Gastrocnemius medialis (tissue), 4 donors: ENCODE measurements at regions not wholly inside any gene's neighbourhood (a gene's known extent, or its start where the extent isn't known, plus 50 kb on each side); places are given as distances from the start of the nearest gene placed in this dataset.

Experiments
- ATAC-seq, 2 donors: fragments of 150-250 bp; one replicate each; pipeline ENCODE4 v1.9.1; 2016
- DNase-seq, 2 donors: peaks; one replicate each; pipeline ENCODE4 v3.0.0-alpha.2; 2019
- H3K27ac ChIP-seq, 4 donors: fragments of 200-600 bp; sonication (generic); 1 replicate in 1 of 4; 2 replicates in 3 of 4; pipeline ENCODE4 v1.5.1; 2016 to 2018; ENCODE audit warnings: mild to moderate bottlenecking in 2 of 4, moderate library complexity in 1 of 4
- H3K27me3 ChIP-seq, 3 donors: fragments of 200-600 bp; sonication (generic) in 2 of 3; 1 replicate in 1 of 3; 2 replicates in 2 of 3; pipeline versions ENCODE4 v1.5.1 to v1.6.0; 2016 to 2019; ENCODE audit warnings: mild to moderate bottlenecking in 1 of 3, moderate library complexity in 1 of 3
- H3K36me3 ChIP-seq, 2 donors: fragments of 200-600 bp; sonication (generic) in 1 of 2; one replicate each; pipeline ENCODE4 v1.5.1; 2017 to 2018
- H3K4me1 ChIP-seq, 2 donors: fragments of 200-600 bp; sonication (generic) in 1 of 2; one replicate each; pipeline ENCODE4 v1.5.1; 2016 to 2017; ENCODE audit warnings: mild to moderate bottlenecking in 2 of 2
- H3K4me3 ChIP-seq, 4 donors: fragments of 200-600 bp; sonication (generic) in 3 of 4; 1 replicate in 1 of 4; 2 replicates in 3 of 4; pipeline ENCODE4 v1.5.1; 2016 to 2019; ENCODE audit warnings: mild to moderate bottlenecking in 2 of 4
- H3K9me3 ChIP-seq, 3 donors: fragments of 200-600 bp; sonication (generic) in 2 of 3; 1 replicate in 1 of 3; 2 replicates in 2 of 3; pipeline ENCODE4 v1.5.1; 2016 to 2019
- POLR2A ChIP-seq, 2 donors: fragments of 450-650 bp; IDR thresholded peaks; one replicate each; pipeline ENCODE4 v1.6.1; 2017; ENCODE audit warnings: antibody characterized with exemption in 2 of 2, mild to moderate bottlenecking in 2 of 2, moderate library complexity in 2 of 2
- in situ Hi-C, 4 donors: fragments of 200-750 bp; cut with MboI; loops; one replicate each; pipeline versions ENCODE4 v1.15.0 to v1.8.0; 2017; ENCODE audit warnings: low sequenced_read_pairs in 4 of 4
- intact Hi-C: fragments of 100-400 bp; cut with DNase I; formaldehyde crosslinking; loops from one replicate; pipeline ENCODE4 v1.15.1; 2023; ENCODE audit warnings: low total_unique reads
- TF ChIP-seq, protein P1 (sequence below), 5 experiments: fragments of 450-650 bp in 3 of 5; fragments of 200-600 bp in 2 of 5; sonication (generic) in 2 of 5; IDR thresholded peaks in 4 of 5; conservative IDR thresholded peaks in 1 of 5; 1 replicate in 4 of 5; 2 replicates in 1 of 5; pipeline ENCODE4 v1.5.1; 2016 to 2019; ENCODE audit warnings: antibody characterized with exemption in 5 of 5, mild to moderate bottlenecking in 3 of 5, moderate library complexity in 3 of 5

DNA sequence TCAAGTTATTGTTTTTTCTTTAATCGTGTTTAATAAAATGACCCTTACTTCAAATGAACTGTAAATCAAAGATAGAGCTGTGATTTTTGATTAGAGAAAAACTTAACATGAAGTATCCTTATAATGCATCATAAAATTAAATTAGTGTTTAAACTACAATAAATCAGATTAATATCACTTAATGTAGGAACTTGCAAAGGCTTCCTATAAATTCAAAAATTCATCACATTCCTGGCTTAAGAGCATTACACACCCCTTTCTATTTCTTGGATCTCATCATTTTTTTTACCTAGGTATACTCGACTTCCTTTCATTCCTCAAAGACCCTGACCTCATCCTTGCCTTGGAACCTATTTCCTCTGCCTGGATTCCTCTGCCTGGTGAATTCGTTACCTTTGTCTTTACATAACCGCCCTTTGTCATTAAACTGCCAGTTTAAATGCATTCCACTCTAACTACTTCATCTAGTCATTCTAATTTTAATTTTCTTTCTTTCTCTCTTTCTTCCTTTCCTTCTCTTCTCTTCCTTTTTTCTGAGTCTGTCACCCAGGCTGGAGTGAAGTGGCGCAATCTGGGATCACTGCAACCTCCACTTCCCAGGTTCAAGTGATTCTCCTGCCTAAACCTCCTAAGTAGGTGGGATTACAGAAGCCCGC, 1244.5 kb downstream of the OTOL1 start:
- Histone ChIP-seq H3K36me3 (no peaks in the 10 kb centered on the region), H3K9me3 (no peaks in the 10 kb centered on the region), H3K4me3 (no peak overlapping the region), H3K27me3 (no peaks in the 10 kb centered on the region), H3K4me1 (no peaks in the 10 kb centered on the region), H3K27ac (no peak overlapping the region)
- in situ Hi-C loops = no loop called here
- no peak for DNase-seq
- ATAC-seq = no peak
- intact Hi-C loops = no loop called here
- TF ChIP-seq, protein P1, sequence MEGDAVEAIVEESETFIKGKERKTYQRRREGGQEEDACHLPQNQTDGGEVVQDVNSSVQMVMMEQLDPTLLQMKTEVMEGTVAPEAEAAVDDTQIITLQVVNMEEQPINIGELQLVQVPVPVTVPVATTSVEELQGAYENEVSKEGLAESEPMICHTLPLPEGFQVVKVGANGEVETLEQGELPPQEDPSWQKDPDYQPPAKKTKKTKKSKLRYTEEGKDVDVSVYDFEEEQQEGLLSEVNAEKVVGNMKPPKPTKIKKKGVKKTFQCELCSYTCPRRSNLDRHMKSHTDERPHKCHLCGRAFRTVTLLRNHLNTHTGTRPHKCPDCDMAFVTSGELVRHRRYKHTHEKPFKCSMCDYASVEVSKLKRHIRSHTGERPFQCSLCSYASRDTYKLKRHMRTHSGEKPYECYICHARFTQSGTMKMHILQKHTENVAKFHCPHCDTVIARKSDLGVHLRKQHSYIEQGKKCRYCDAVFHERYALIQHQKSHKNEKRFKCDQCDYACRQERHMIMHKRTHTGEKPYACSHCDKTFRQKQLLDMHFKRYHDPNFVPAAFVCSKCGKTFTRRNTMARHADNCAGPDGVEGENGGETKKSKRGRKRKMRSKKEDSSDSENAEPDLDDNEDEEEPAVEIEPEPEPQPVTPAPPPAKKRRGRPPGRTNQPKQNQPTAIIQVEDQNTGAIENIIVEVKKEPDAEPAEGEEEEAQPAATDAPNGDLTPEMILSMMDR (IDR thresholded peaks at IDR 0.05 in 4 of 5, conservative IDR thresholded peaks at IDR 0.05 in 1 of 5) = no peak
- no peak for TF ChIP-seq POLR2A (IDR thresholded peaks at IDR 0.05)

DNA sequence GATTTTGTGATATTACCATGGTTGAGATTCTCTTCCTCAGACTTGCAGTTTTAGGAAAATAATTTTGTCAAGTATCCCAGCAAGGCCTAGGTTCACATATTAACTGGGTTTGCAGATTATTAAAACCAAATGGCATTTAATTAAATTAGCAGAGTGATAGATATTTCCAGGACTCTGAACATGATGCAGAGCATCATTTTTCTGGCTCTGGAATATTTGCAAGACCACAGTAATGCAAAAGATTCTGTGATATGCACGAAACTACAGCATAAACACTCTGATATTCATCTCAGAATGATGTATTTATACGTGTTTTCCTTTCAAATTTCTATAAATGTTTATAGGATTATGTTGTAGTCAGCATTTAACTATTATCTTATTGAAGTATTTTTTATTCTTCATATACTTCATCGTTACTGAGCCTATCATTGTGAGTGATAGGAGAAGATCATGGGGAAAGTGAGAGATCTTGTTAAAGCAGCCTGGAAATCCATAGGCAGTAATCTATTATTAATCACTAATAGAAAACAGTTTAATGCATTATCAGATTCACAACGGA, 1245.6 kb downstream of the OTOL1 start:
- intact Hi-C loops = no loop called here
- Histone ChIP-seq H3K4me1 (no peaks in the 10 kb centered on the region), H3K9me3 (no peaks in the 10 kb centered on the region), H3K36me3 (no peaks in the 10 kb centered on the region), H3K27ac (no peak overlapping the region), H3K27me3 (no peaks in the 10 kb centered on the region), H3K4me3 (no peak overlapping the region)
- no peak for DNase-seq
- ATAC-seq = no peak
- no peak for TF ChIP-seq POLR2A (IDR thresholded peaks at IDR 0.05)
- TF ChIP-seq, protein P1 (IDR thresholded peaks at IDR 0.05 in 4 of 5, conservative IDR thresholded peaks at IDR 0.05 in 1 of 5) = no peak
- in situ Hi-C loops = no loop called here

GRCh38 chr3:162743091-162743490, 1246.5 kb downstream of the OTOL1 start:
- no peak overlapping the region for H3K27ac ChIP-seq
- in situ Hi-C loops (no loop called here), intact Hi-C loops (no loop called here)
- DNase-seq (no peak), ATAC-seq (no peak)
- no peaks in the 10 kb centered on the region for H3K27me3 ChIP-seq
- TF ChIP-seq, protein P1 (IDR thresholded peaks at IDR 0.05 in 4 of 5, conservative IDR thresholded peaks at IDR 0.05 in 1 of 5) = no peak
- TF ChIP-seq POLR2A (IDR thresholded peaks at IDR 0.05) = no peak
- H3K36me3 ChIP-seq = no peaks in the 10 kb centered on the region
- no peaks in the 10 kb centered on the region for H3K9me3 ChIP-seq
- no peaks in the 10 kb centered on the region for H3K4me1 ChIP-seq
- H3K4me3 ChIP-seq = no peak overlapping the region

- intact Hi-C loops (no loop called here), in situ Hi-C loops (no loop called here)
- Histone ChIP-seq H3K4me3 (no peak overlapping the region), H3K27me3 (no peaks in the 10 kb centered on the region), H3K4me1 (no peaks in the 10 kb centered on the region), H3K36me3 (no peaks in the 10 kb centered on the region), H3K27ac (no peak overlapping the region), H3K9me3 (no peaks in the 10 kb centered on the region)
- no peak for TF ChIP-seq POLR2A (IDR thresholded peaks at IDR 0.05)
- DNase-seq (no peak), ATAC-seq (no peak)
Measured at GRCh38 chr3:162760789-162761188, 1264.2 kb downstream of the OTOL1 start.

GRCh38 chr3:162764051-162764807, 1267.6 kb downstream of the OTOL1 start:
- Histone ChIP-seq H3K9me3 (no peaks in the 10 kb centered on the region), H3K27me3 (no peaks in the 10 kb centered on the region), H3K36me3 (no peaks in the 10 kb centered on the region), H3K27ac (no peak overlapping the region), H3K4me3 (no peak overlapping the region), H3K4me1 (no peaks in the 10 kb centered on the region)
- ATAC-seq (no peak), DNase-seq (no peak)
- in situ Hi-C loops (no loop called here), intact Hi-C loops (no loop called here)
- TF ChIP-seq POLR2A (IDR thresholded peaks at IDR 0.05) = no peak
- TF ChIP-seq, protein P1 (IDR thresholded peaks at IDR 0.05 in 4 of 5, conservative IDR thresholded peaks at IDR 0.05 in 1 of 5) = no peak
